ENCODE measurements at regions not wholly inside any gene's neighbourhood (a gene's known extent, or its start where the extent isn't known, plus 50 kb on each side); places are given as distances from the start of the nearest gene placed in this dataset.

- POLR2A ChIA-PET, result no interaction called here
- no peak overlapping the region for H3K4me3 ChIP-seq (ENCODE audit: low read depth in 2 of 2, low read length in 1 of 2)
- H4K20me1 ChIP-seq (ENCODE audit: insufficient read depth), result no peaks in the 10 kb centered on the region
- H2AFZ ChIP-seq (ENCODE audit: low read depth), result no peak overlapping the region
- CTCF ChIA-PET, result interaction anchor here (1.7 to 1.8 kb wide), 2 partner anchors 11 to 12 kb away, joined by 5 to 6 read pairs; no protein-coding TSS in a partner anchor
- no peaks in the 10 kb centered on the region for H3K36me3 ChIP-seq (replicated peaks in 1 of 2; ENCODE audit: control insufficient read depth in 1 of 2, insufficient read depth in 2 of 2, low read length in 1 of 2)
- H3K27me3 ChIP-seq (ENCODE audit: insufficient read depth), result peaks cover 80% of the 10 kb centered on the region
- no peaks in the 10 kb centered on the region for H3K79me2 ChIP-seq (ENCODE audit: insufficient read depth)
- DNase-seq, result no peak
- no peaks in the 10 kb centered on the region for H3K9me2 ChIP-seq
- H3K4me1 ChIP-seq (ENCODE audit: control insufficient read depth in 1 of 2, insufficient read depth in 2 of 2, low read depth in 1 of 2, low read length in 1 of 2), result peaks cover 0 to 13% of the 10 kb centered on the region in 2 experiments; a peak in 1 of 4 replicates
- TF ChIP-seq FOSL2 (IDR thresholded peaks at IDR 0.05; ENCODE audit: borderline replicate concordance, low read depth) (no peak), EP300 (IDR thresholded peaks at IDR 0.05; ENCODE audit: borderline replicate concordance in 1 of 2, low read depth in 1 of 2, low read length in 1 of 2) (no peak), RXRA (IDR thresholded peaks at IDR 0.05; ENCODE audit: borderline replicate concordance, low read depth) (no peak), USF2 (IDR thresholded peaks at IDR 0.05; ENCODE audit: borderline replicate concordance, low read depth, low read length) (no peak), POLR2AphosphoS5 (IDR thresholded peaks at IDR 0.05; ENCODE audit: low read depth, low read length) (no peak), RFX5 (IDR thresholded peaks at IDR 0.05; ENCODE audit: low read length) (no peak), TCF12 (IDR thresholded peaks at IDR 0.05) (no peak), ZBTB33 (IDR thresholded peaks at IDR 0.05; ENCODE audit: borderline replicate concordance, low read depth) (no peak), MXI1 (IDR thresholded peaks at IDR 0.05; ENCODE audit: low read depth, low read length) (no peak), FOXM1 (IDR thresholded peaks at IDR 0.05; ENCODE audit: low read depth) (no peak), YY1 (IDR thresholded peaks at IDR 0.05; ENCODE audit: low read depth) (no peak), REST (IDR thresholded peaks at IDR 0.05; ENCODE audit: low read depth, low read length) (no peak), RAD21 (IDR thresholded peaks at IDR 0.05; ENCODE audit: low read length) (no peak), MEF2A (IDR thresholded peaks at IDR 0.05; ENCODE audit: borderline replicate concordance, low read depth) (no peak), USF1 (IDR thresholded peaks at IDR 0.05; ENCODE audit: borderline replicate concordance, low read depth) (no peak)
- H3K9me3 ChIP-seq, result no peaks in the 10 kb centered on the region
- H3K4me2 ChIP-seq, result no peak overlapping the region
- no peaks in the 10 kb centered on the region for H3F3A ChIP-seq (replicated peaks; ENCODE audit: insufficient read depth)
- H3K9ac ChIP-seq, result no peak overlapping the region
- no peak overlapping the region for H3K27ac ChIP-seq (ENCODE audit: low read depth in 2 of 2, low read length in 1 of 2)
- WGBS (ENCODE audit: low lambda C conversion rate), result 24% methylated on average over 15 of the region's 23 CpGs
These were observed 73.5 kb upstream of the GALNT9 start for GRCh38 chr12:132402831-132403416.
